HepG2 (cell line): ENCODE measurements at regions not wholly inside any gene's neighbourhood (a gene's known extent, or its start where the extent isn't known, plus 50 kb on each side); places are given as distances from the start of the nearest gene placed in this dataset.

Source experiments
- CAMTA2 ChIP-seq: sonication (generic); formaldehyde crosslinking; IDR thresholded peaks from 2 replicates; pipeline ENCODE4 v1.4.0; 2020; ENCODE audit warnings: mild to moderate bottlenecking, missing genetic modification reagents, borderline replicate concordance
- CTCF ChIP-seq: sonication (generic); formaldehyde crosslinking; IDR thresholded peaks from 2 replicates; pipeline ENCODE4 v1.5.0; 2020; ENCODE audit warnings: mild to moderate bottlenecking, missing genetic modification reagents, moderate library complexity
- FLYWCH1 ChIP-seq: sonication (generic); formaldehyde crosslinking; IDR thresholded peaks from 2 replicates; pipeline ENCODE4 v1.8.1; 2023; ENCODE audit warnings: mild to moderate bottlenecking, missing genetic modification reagents
- JARID2 ChIP-seq: sonication (generic); formaldehyde crosslinking; IDR thresholded peaks from 2 replicates; pipeline ENCODE4 v1.8.1; 2023; ENCODE audit warnings: missing genetic modification reagents, inconsistent platforms; ENCODE audit not compliant: insufficient replicate concordance
- MED1 ChIP-seq: sonication (generic); formaldehyde crosslinking; IDR thresholded peaks from 2 replicates; pipeline ENCODE4 v1.4.0; 2020; ENCODE audit warnings: missing genetic modification reagents
- RAD21 ChIP-seq: fragments of 450-650 bp; formaldehyde crosslinking; IDR thresholded peaks from 2 replicates; pipeline ENCODE4 v1.5.0; 2020; ENCODE audit warnings: mild to moderate bottlenecking
- TMF1 ChIP-seq: sonication (generic); formaldehyde crosslinking; IDR thresholded peaks from 2 replicates; pipeline ENCODE4 v1.8.1; 2022; ENCODE audit warnings: low read depth, missing genetic modification reagents
- ZNF280B ChIP-seq: sonication (generic); formaldehyde crosslinking; IDR thresholded peaks from 2 replicates; pipeline ENCODE4 v1.5.0; 2020; ENCODE audit warnings: missing genetic modification reagents, mild to moderate bottlenecking, borderline replicate concordance
- ZNF318 ChIP-seq: sonication (generic); formaldehyde crosslinking; IDR thresholded peaks from 2 replicates; pipeline ENCODE4 v1.4.0; 2020; ENCODE audit warnings: mild to moderate bottlenecking, missing genetic modification reagents
- ZNF503 ChIP-seq: sonication (generic); formaldehyde crosslinking; IDR thresholded peaks from 2 replicates; pipeline ENCODE4 v1.4.0; 2020; ENCODE audit warnings: missing genetic modification reagents
- ZNF720 ChIP-seq: sonication (generic); formaldehyde crosslinking; IDR thresholded peaks from 2 replicates; pipeline ENCODE4 v1.4.0; 2020; ENCODE audit warnings: missing genetic modification reagents
- ZNF770 ChIP-seq: sonication (generic); formaldehyde crosslinking; IDR thresholded peaks from 2 replicates; pipeline ENCODE4 v1.5.0; 2020; ENCODE audit warnings: mild to moderate bottlenecking, missing genetic modification reagents
- ZNF878 ChIP-seq: sonication (generic); formaldehyde crosslinking; IDR thresholded peaks from 2 replicates; pipeline ENCODE4 v1.8.1; 2023; ENCODE audit warnings: mild to moderate bottlenecking, missing genetic modification reagents, moderate library complexity

GRCh38 chr4:153127760-153128494, 76.3 kb upstream of the TRIM2 start (continued):
- no peak for TF ChIP-seq ZNF318 (CRISPR knock-in tag)
- no peak for TF ChIP-seq ZNF878 (CRISPR knock-in tag)
- TF ChIP-seq TMF1 (CRISPR knock-in tag), result no peak
- TF ChIP-seq FLYWCH1 (CRISPR knock-in tag), result no peak
- TF ChIP-seq ZNF720 (CRISPR knock-in tag), result no peak
- TF ChIP-seq CTCF (CRISPR knock-in tag), result peak; percentile 84
- TF ChIP-seq MED1 (CRISPR knock-in tag), result no peak
- no peak for TF ChIP-seq ZNF280B (CRISPR knock-in tag)
- no peak for TF ChIP-seq ZNF770
- no peak for TF ChIP-seq CAMTA2 (CRISPR knock-in tag)
- no peak for TF ChIP-seq JARID2
- no peak for TF ChIP-seq ZNF503 (CRISPR knock-in tag)
- peak; percentile 87 for TF ChIP-seq RAD21 (CRISPR knock-in tag)
